ENCODE measurements at regions not wholly inside any gene's neighbourhood (a gene's known extent, or its start where the extent isn't known, plus 50 kb on each side); places are given as distances from the start of the nearest gene placed in this dataset.

DNA sequence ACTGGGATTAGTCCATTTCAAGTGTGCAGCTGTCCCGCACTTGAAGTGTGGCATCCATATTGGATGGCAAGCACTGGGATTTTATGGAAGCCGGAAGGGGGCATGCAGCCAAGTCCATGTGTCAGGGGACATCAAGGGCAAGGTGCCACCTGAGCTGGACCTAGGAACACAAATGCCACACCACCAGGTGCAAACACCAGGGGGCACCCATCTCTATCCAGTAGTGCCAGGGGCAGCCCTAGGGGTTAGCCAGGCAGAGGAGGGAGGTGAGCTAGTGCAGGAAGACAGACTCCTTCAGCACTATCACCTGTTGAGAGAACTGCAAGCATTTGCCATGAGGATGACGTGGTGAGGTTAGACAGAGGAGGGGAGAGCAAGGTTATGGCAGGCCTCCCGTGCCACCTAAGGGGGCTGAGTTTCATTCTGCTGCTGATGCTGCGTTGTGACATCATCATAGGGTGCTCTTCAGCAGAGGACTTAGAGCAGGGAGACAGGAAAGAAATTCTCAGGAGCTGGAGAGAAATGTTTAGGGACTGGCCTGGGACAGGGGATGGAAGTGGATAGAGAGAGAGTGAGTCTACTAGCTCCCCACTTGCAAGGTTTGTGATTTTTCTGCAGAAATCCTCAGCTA lies 192.6 kb upstream of the SLC24A3 start:
- H3K4me3 Mint-ChIP-seq: no peak overlapping the region
- no peaks in the 10 kb centered on the region for H4K20me1 ChIP-seq (ENCODE audit: insufficient read depth, low read length)
- H3K27me3 ChIP-seq (ENCODE audit: control insufficient read depth in 2 of 2, insufficient read depth in 2 of 2, low read length in 2 of 2): no peaks in the 10 kb centered on the region
- TF ChIP-seq, protein P1, sequence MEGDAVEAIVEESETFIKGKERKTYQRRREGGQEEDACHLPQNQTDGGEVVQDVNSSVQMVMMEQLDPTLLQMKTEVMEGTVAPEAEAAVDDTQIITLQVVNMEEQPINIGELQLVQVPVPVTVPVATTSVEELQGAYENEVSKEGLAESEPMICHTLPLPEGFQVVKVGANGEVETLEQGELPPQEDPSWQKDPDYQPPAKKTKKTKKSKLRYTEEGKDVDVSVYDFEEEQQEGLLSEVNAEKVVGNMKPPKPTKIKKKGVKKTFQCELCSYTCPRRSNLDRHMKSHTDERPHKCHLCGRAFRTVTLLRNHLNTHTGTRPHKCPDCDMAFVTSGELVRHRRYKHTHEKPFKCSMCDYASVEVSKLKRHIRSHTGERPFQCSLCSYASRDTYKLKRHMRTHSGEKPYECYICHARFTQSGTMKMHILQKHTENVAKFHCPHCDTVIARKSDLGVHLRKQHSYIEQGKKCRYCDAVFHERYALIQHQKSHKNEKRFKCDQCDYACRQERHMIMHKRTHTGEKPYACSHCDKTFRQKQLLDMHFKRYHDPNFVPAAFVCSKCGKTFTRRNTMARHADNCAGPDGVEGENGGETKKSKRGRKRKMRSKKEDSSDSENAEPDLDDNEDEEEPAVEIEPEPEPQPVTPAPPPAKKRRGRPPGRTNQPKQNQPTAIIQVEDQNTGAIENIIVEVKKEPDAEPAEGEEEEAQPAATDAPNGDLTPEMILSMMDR (IDR thresholded peaks at IDR 0.05): peak; percentile 12
- intact Hi-C loops (cut with micrococcal nuclease): no loop called here
- H3K4me1 ChIP-seq (ENCODE audit: control insufficient read depth in 1 of 2, insufficient read depth in 2 of 2, low read length in 2 of 2): peaks cover 14 to 21% of the 10 kb centered on the region in 2 donors
- no peaks in the 10 kb centered on the region for H3K79me2 ChIP-seq (ENCODE audit: insufficient read depth, low read length)
- H3K36me3 Mint-ChIP-seq: no peaks in the 10 kb centered on the region
- WGBS (ENCODE audit: insufficient coverage): 98% methylated on average over 4 of the region's 5 CpGs
- H3K4me3 ChIP-seq (replicated peaks in 1 of 3; ENCODE audit: low read depth in 2 of 3, low read length in 3 of 3): no peak overlapping the region
- H3K36me3 ChIP-seq (replicated peaks in 1 of 2; ENCODE audit: control insufficient read depth in 1 of 2, insufficient read depth in 2 of 2, low read length in 2 of 2): no peaks in the 10 kb centered on the region
- peaks cover 0 to 7% of the 10 kb centered on the region in 2 donors for H3K9me3 ChIP-seq (replicated peaks in 1 of 2; ENCODE audit: control insufficient read depth in 1 of 2, insufficient read depth in 1 of 2, low read length in 2 of 2)
- no peak overlapping the region for H3K4me2 ChIP-seq (replicated peaks; ENCODE audit: extremely low read depth, low read length, poor library complexity, severe bottlenecking)
- peak overlapping the region in 1 of 7 donors; percentile 64 for H3K27ac Mint-ChIP-seq
- peaks cover 25% of the 10 kb centered on the region for H3K4me1 Mint-ChIP-seq
- H2AFZ ChIP-seq (ENCODE audit: insufficient read depth, low read depth, low read length, poor library complexity, severe bottlenecking): peak overlapping the region; percentile 8
- peaks cover 2 to 7% (median 5%) of the 10 kb centered on the region in 7 donors for H3K9me3 Mint-ChIP-seq
- no peak overlapping the region for H3K9ac ChIP-seq (ENCODE audit: insufficient read depth, low read length, poor library complexity, severe bottlenecking)
- DNase-seq: no peak
- H3K27me3 Mint-ChIP-seq (ENCODE audit: low read depth in 3 of 3): peaks cover 0 to 5% (median 2%) of the 10 kb centered on the region in 3 donors
- no peak overlapping the region for H3K27ac ChIP-seq (ENCODE audit: low read depth in 1 of 2, low read length in 2 of 2)

DNA sequence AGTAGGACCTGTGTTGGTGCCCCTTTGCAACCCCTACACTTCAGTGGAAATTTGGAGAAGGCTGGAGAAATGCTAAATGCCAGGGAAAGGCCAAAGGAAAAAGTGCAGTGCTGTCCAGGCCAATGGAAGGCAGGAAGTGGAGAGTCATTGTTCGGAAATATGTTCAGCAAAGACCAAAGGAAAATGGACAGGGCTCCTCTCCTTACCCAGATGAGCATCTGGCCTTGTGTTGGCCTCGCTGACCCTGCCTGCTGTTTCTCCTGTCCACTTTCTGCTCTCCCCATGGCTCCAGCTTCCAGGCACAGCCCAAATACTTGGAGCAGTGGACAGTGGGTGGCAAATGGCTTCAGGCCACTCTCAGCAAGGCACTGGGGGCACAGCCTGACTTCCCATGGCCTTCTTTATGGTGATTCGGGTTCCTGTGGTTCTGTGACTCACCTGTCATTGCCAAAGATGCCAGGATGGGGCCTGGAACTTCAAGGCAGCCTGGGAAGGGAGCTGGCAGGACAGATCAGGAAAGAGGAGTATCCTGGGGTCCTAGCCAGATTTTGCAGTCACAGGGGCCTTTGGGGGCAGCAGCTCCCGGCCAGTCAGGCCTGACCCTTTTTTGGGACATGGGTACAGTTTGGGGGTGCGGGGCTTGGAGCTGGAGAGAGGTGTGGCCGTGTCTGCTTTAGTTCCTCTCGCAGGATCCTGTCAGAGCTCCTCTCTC lies 190.9 kb upstream of the SLC24A3 start:
- H3K9ac ChIP-seq (ENCODE audit: insufficient read depth, low read length, poor library complexity, severe bottlenecking): no peak overlapping the region
- no peaks in the 10 kb centered on the region for H3K36me3 ChIP-seq (replicated peaks in 1 of 2; ENCODE audit: control insufficient read depth in 1 of 2, insufficient read depth in 2 of 2, low read length in 2 of 2)
- Mint-ChIP-seq H3K27ac (no peak overlapping the region), H3K4me1 (peaks cover 9% of the 10 kb centered on the region), H3K9me3 (peaks cover 2 to 6% (median 5%) of the 10 kb centered on the region in 7 donors), H3K36me3 (no peaks in the 10 kb centered on the region), H3K27me3 (ENCODE audit: low read depth in 3 of 3) (peaks cover 0 to 5% (median 2%) of the 10 kb centered on the region in 3 donors), H3K4me3 (no peak overlapping the region)
- H3K27ac ChIP-seq (ENCODE audit: low read depth in 1 of 2, low read length in 2 of 2): no peak overlapping the region
- H3K4me2 ChIP-seq (replicated peaks; ENCODE audit: extremely low read depth, low read length, poor library complexity, severe bottlenecking): no peak overlapping the region
- H4K20me1 ChIP-seq (ENCODE audit: insufficient read depth, low read length): no peaks in the 10 kb centered on the region
- no peak for DNase-seq
- WGBS (ENCODE audit: insufficient coverage): 89% methylated on average over 3 of the region's 7 CpGs
- H3K79me2 ChIP-seq (ENCODE audit: insufficient read depth, low read length): no peaks in the 10 kb centered on the region
- no peak overlapping the region for H2AFZ ChIP-seq (ENCODE audit: insufficient read depth, low read depth, low read length, poor library complexity, severe bottlenecking)
- peaks cover 2 to 6% of the 10 kb centered on the region in 2 donors for H3K4me1 ChIP-seq (ENCODE audit: control insufficient read depth in 1 of 2, insufficient read depth in 2 of 2, low read length in 2 of 2)
- H3K4me3 ChIP-seq (replicated peaks in 1 of 3; ENCODE audit: low read depth in 2 of 3, low read length in 3 of 3): no peak overlapping the region
- intact Hi-C loops (cut with micrococcal nuclease): no loop called here
- TF ChIP-seq, protein P1 (IDR thresholded peaks at IDR 0.05): no peak
- H3K9me3 ChIP-seq (replicated peaks in 1 of 2; ENCODE audit: control insufficient read depth in 1 of 2, insufficient read depth in 1 of 2, low read length in 2 of 2): peaks cover 0 to 7% of the 10 kb centered on the region in 2 donors
- H3K27me3 ChIP-seq (ENCODE audit: control insufficient read depth in 2 of 2, insufficient read depth in 2 of 2, low read length in 2 of 2): no peaks in the 10 kb centered on the region

Measured in CD14-positive monocyte (primary cell).